Breast epithelium (tissue), 4 donors: ENCODE measurements at regions not wholly inside any gene's neighbourhood (a gene's known extent, or its start where the extent isn't known, plus 50 kb on each side); places are given as distances from the start of the nearest gene placed in this dataset.

Source experiments
- DNase-seq, 2 donors: peaks; one replicate each; pipeline ENCODE4 v3.0.0-alpha.2; 2019; ENCODE audit warnings: low spot score in 2 of 2
- H3K27ac ChIP-seq, 2 donors: fragments of 200-600 bp; sonication (generic) in 1 of 2; one replicate each; pipeline ENCODE4 v1.5.1; 2016 to 2019; ENCODE audit warnings: mild to moderate bottlenecking in 1 of 2
- H3K27me3 ChIP-seq, 2 donors: fragments of 200-600 bp; sonication (generic) in 1 of 2; one replicate each; pipeline versions ENCODE4 v1.5.1 to v1.6.0; 2017 to 2019; ENCODE audit warnings: control low read depth in 1 of 2, mild to moderate bottlenecking in 1 of 2
- H3K36me3 ChIP-seq: fragments of 200-600 bp; one replicate; pipeline ENCODE4 v1.5.1; 2019
- H3K4me1 ChIP-seq, 2 donors: fragments of 200-600 bp; sonication (generic); one replicate each; pipeline ENCODE4 v1.5.1; 2016 to 2019; ENCODE audit warnings: control low read depth in 1 of 2
- H3K4me3 ChIP-seq, 3 donors: fragments of 200-600 bp; sonication (generic); 1 replicate in 2 of 3; 2 replicates in 1 of 3; pipeline ENCODE4 v1.5.1; 2016 to 2019; ENCODE audit warnings: mild to moderate bottlenecking in 3 of 3, moderate library complexity in 2 of 3
- H3K9me3 ChIP-seq, 2 donors: fragments of 200-600 bp; sonication (generic) in 1 of 2; one replicate each; pipeline ENCODE4 v1.5.1; 2016 to 2019; ENCODE audit warnings: control low read depth in 1 of 2
- POLR2A ChIP-seq: fragments of 450-650 bp; IDR thresholded peaks from one replicate; pipeline ENCODE4 v1.6.1; 2016; ENCODE audit warnings: antibody characterized with exemption, mild to moderate bottlenecking, moderate library complexity
- POLR2AphosphoS5 ChIP-seq, 3 donors: sonication (generic); formaldehyde crosslinking; IDR thresholded peaks; one replicate each; pipeline ENCODE4 v1.6.1; 2017; ENCODE audit warnings: antibody characterized with exemption in 3 of 3
- intact Hi-C: fragments of 100-400 bp; cut with DNase I; formaldehyde crosslinking; loops from one replicate; pipeline ENCODE4 v1.15.1; 2023; ENCODE audit warnings: low total_unique reads
- TF ChIP-seq, protein P1 (sequence below), 3 donors: fragments of 450-650 bp; IDR thresholded peaks; one replicate each; pipeline ENCODE4 v1.5.1; 2016 to 2017; ENCODE audit warnings: antibody characterized with exemption in 3 of 3, mild to moderate bottlenecking in 3 of 3, moderate library complexity in 3 of 3

DNA sequence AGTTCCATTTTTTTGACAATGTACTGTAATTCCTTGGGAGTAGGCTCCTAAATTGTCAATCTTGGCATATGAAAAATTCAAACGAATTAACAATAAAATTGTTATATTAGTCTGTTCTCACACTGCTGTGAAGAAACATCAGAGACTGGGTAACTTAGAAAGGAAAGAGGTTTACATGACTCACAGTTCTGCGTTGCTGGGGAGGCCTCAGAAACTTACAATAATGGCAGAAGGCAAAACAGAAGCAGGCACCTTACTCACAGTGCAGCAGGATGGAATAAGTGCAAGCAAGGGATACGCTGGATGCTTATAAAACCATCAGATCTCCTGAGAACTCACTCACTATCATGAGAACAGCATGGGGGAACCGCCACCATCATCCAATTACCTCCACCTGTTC lies 246.4 kb upstream of the TRAM1L1 start:
- Histone ChIP-seq H3K4me3 (no peak overlapping the region), H3K27me3 (no peaks in the 10 kb centered on the region), H3K36me3 (no peaks in the 10 kb centered on the region), H3K9me3 (no peaks in the 10 kb centered on the region), H3K4me1 (no peaks in the 10 kb centered on the region), H3K27ac (no peak overlapping the region)
- no peak for DNase-seq
- intact Hi-C loops = no loop called here
- TF ChIP-seq POLR2AphosphoS5 (IDR thresholded peaks at IDR 0.05) = no peak
- TF ChIP-seq POLR2A = no peak
- TF ChIP-seq, protein P1, sequence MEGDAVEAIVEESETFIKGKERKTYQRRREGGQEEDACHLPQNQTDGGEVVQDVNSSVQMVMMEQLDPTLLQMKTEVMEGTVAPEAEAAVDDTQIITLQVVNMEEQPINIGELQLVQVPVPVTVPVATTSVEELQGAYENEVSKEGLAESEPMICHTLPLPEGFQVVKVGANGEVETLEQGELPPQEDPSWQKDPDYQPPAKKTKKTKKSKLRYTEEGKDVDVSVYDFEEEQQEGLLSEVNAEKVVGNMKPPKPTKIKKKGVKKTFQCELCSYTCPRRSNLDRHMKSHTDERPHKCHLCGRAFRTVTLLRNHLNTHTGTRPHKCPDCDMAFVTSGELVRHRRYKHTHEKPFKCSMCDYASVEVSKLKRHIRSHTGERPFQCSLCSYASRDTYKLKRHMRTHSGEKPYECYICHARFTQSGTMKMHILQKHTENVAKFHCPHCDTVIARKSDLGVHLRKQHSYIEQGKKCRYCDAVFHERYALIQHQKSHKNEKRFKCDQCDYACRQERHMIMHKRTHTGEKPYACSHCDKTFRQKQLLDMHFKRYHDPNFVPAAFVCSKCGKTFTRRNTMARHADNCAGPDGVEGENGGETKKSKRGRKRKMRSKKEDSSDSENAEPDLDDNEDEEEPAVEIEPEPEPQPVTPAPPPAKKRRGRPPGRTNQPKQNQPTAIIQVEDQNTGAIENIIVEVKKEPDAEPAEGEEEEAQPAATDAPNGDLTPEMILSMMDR (IDR thresholded peaks at IDR 0.05) = no peak

DNA sequence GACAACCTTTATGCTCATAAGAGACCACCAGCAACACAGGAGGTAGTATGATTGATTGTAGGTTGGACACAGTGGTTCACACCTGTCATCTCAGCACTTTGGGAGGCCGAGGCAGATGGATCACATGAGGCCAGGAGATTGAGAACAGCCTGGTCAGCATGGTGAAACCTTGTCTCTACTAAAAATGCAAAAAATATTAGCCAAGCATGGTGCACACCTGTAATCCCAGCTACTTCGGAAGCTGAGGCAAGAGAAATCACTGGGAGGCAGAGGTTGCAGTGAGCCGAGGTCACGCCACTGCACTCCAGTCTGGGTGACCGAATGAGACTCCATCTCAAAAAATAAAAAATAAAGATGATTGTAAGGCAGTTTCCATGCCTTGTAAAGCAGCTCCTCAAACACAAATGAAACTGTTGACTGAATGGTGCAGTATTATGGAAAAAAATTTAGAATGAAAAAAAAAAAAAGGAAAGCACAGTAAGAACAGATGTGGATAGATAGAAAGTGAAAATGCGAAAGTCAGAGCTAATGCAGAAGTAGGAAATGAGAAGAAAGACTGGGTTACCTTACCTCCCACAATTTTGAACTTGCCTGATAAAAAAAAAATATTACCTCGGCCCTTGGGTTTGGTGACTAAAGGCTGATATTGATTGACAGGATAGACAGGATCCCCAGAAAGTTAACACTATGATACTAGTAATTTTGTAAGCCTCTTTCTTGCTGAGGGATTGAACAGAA lies 249.2 kb upstream of the TRAM1L1 start:
- Histone ChIP-seq H3K9me3 (no peaks in the 10 kb centered on the region), H3K36me3 (no peaks in the 10 kb centered on the region), H3K27ac (no peak overlapping the region), H3K4me3 (no peak overlapping the region), H3K27me3 (no peaks in the 10 kb centered on the region), H3K4me1 (no peaks in the 10 kb centered on the region)
- TF ChIP-seq POLR2A = no peak
- no peak for TF ChIP-seq POLR2AphosphoS5 (IDR thresholded peaks at IDR 0.05)
- TF ChIP-seq, protein P1 (IDR thresholded peaks at IDR 0.05) = no peak
- no peak for DNase-seq
- intact Hi-C loops = no loop called here

DNA sequence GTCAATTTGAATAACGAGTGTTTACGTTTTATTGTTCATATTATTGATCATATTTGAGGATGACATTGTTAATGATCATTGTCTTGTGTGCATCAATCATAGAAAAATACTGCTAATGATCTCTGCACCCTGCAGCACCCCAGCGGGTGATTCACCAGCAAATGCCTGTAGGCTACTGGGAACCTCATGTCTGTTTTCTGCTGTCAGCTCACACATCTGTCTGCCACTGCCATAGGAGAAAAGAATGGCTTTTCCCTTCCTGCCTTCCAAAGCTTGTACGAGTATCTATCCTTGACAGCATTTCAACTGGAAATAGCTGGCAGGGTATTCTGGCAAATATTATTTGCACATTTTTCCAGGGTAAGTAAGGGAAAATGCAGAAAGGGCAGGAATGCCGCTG lies 272.1 kb upstream of the TRAM1L1 start:
- Histone ChIP-seq H3K27ac (no peak overlapping the region), H3K36me3 (no peaks in the 10 kb centered on the region), H3K4me3 (no peak overlapping the region), H3K27me3 (no peaks in the 10 kb centered on the region), H3K4me1 (no peaks in the 10 kb centered on the region), H3K9me3 (no peaks in the 10 kb centered on the region)
- no peak for DNase-seq
- intact Hi-C loops = no loop called here
- TF ChIP-seq POLR2AphosphoS5 (IDR thresholded peaks at IDR 0.05) (no peak), POLR2A (no peak)
- TF ChIP-seq, protein P1 (IDR thresholded peaks at IDR 0.05) = no peak

DNA sequence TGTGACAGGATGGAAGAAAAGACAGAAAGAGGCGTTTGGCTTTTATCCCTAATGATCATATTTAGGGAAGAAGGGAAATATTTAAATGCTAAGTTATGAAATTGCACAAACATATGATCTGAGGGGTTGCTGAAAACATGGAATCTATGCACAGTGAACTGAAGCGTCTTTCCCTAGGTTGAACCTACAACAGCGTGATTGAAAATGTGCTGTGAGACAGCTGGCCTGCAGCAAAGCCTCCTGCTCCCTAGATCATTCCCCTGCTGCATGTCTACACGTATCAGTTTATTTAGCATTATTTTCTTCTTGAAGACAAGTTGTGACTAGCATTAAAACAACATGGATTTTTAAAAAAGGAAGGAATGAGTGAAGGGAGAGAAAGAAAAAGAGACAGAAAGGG lies 272.5 kb upstream of the TRAM1L1 start:
- no peaks in the 10 kb centered on the region for H3K27me3 ChIP-seq
- no peaks in the 10 kb centered on the region for H3K9me3 ChIP-seq
- no peak for DNase-seq
- H3K36me3 ChIP-seq = no peaks in the 10 kb centered on the region
- TF ChIP-seq, protein P1 (IDR thresholded peaks at IDR 0.05) = no peak
- TF ChIP-seq POLR2A (no peak), POLR2AphosphoS5 (IDR thresholded peaks at IDR 0.05) (no peak)
- H3K27ac ChIP-seq = no peak overlapping the region
- H3K4me3 ChIP-seq = no peak overlapping the region
- H3K4me1 ChIP-seq = no peaks in the 10 kb centered on the region
- intact Hi-C loops = no loop called here

DNA sequence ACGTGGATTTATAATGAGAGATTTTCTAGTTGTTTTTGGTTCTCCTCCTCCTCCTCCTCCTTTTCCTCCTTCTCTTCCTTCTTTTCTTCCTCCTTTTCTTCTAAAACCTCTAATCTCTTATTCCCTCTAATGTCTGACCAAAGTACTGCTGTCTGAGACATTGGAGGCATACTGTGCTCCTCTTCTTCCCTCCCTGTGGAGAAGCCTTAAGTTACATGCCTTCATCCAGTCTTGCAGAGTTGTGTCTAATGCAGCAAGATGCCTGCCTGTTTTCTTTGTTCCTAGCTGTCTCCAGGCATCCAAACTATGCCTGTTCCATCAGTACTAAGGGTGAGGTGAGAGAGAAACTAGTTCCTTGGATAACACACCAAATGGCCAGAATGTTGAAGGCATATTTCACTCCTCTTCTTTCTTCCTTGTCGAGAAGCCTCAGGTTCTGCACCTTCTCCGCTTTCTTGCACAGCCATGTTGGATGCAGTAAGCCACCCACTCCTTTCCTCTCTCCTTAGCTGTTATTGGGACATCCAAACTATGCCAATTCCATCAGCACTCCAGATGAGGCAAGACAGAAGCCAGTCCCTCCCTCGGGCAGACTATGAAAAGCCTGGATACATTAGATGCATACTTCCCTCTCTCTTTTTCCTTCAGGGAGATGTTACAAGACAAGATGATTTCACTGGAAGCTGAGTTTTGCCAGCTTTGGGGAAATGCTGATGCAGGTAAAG lies 285.7 kb upstream of the TRAM1L1 start:
- Histone ChIP-seq H3K4me1 (no peaks in the 10 kb centered on the region), H3K36me3 (no peaks in the 10 kb centered on the region), H3K27me3 (no peaks in the 10 kb centered on the region), H3K4me3 (no peak overlapping the region), H3K27ac (no peak overlapping the region), H3K9me3 (no peaks in the 10 kb centered on the region)
- no peak for DNase-seq
- no peak for TF ChIP-seq POLR2A
- TF ChIP-seq, protein P1 (IDR thresholded peaks at IDR 0.05) = no peak
- no peak for TF ChIP-seq POLR2AphosphoS5 (IDR thresholded peaks at IDR 0.05)
- intact Hi-C loops = no loop called here
